CD4-positive, alpha-beta T cell (primary cell): ENCODE measurements at regions not wholly inside any gene's neighbourhood (a gene's known extent, or its start where the extent isn't known, plus 50 kb on each side); places are given as distances from the start of the nearest gene placed in this dataset.

ENCODE experiments used
- ATAC-seq: fragments of 200-7000 bp; cut with Tn5 transposase; one replicate; pipeline ENCODE4 v1.10.0; 2022; ENCODE audit warnings: mild to moderate bottlenecking; ENCODE audit not compliant: poor library complexity
- CTCF ChIA-PET: fragments of 350-600 bp; sonication (Branson Sonifier 250); formaldehyde crosslinking; loops from one replicate; lab custom pipeline; 2021; ENCODE audit warnings: antibody characterized with exemption, inconsistent platforms; lab: Charles Lee
- POLR2A ChIA-PET: fragments of 350-600 bp; sonication (Branson Sonifier 250); formaldehyde crosslinking; loops from one replicate; lab custom pipeline; 2021; ENCODE audit warnings: antibody characterized with exemption, inconsistent platforms; lab: Charles Lee
- DNase-seq, 14 experiments: peaks; one replicate each; pipeline ENCODE4 v3.0.0-alpha.2; 2013 to 2020; ENCODE audit warnings: mixed read lengths in 2 of 14
- H3K27ac ChIP-seq, 2 donors: one replicate each; pipeline versions ENCODE4 v1.5.1 to v1.7.0; 2013; ENCODE audit warnings: low read length in 2 of 2, low read depth in 1 of 2, mild to moderate bottlenecking in 1 of 2
- H3K27me3 ChIP-seq, 2 experiments: 1 replicate in 1 of 2; 2 replicates in 1 of 2; pipeline versions ENCODE4 v1.6.1 to v1.7.0; 2013; ENCODE audit warnings: low read length in 2 of 2, control low read depth in 1 of 2, mild to moderate bottlenecking in 1 of 2, moderate library complexity in 1 of 2; ENCODE audit not compliant: insufficient read depth in 2 of 2, control insufficient read depth in 1 of 2
- H3K36me3 ChIP-seq: one replicate; pipeline ENCODE4 v1.6.1; 2013; ENCODE audit warnings: low read length, control low read depth; ENCODE audit not compliant: insufficient read depth
- H3K4me1 ChIP-seq: one replicate; pipeline ENCODE4 v1.6.1; 2013; ENCODE audit warnings: low read length, control low read depth; ENCODE audit not compliant: insufficient read depth
- H3K4me3 ChIP-seq: one replicate; pipeline ENCODE4 v1.5.1; 2013; ENCODE audit warnings: mild to moderate bottlenecking, low read length, moderate library complexity
- H3K9me3 ChIP-seq, 2 experiments: 1 replicate in 1 of 2; 2 replicates in 1 of 2; pipeline versions ENCODE4 v1.6.1 to v1.7.0; 2013; ENCODE audit warnings: low read length in 2 of 2, mild to moderate bottlenecking in 2 of 2, control low read depth in 1 of 2, moderate library complexity in 1 of 2; ENCODE audit not compliant: control insufficient read depth in 1 of 2, insufficient read depth in 1 of 2
- H3K27ac Mint-ChIP-seq: one replicate; pipeline ENCODE4 v1.8.0; 2020; ENCODE audit warnings: mixed read lengths
- H3K27me3 Mint-ChIP-seq: one replicate; pipeline ENCODE4 v1.8.0; 2021; ENCODE audit warnings: mixed read lengths
- H3K36me3 Mint-ChIP-seq: one replicate; pipeline ENCODE4 v1.8.0; 2021; ENCODE audit warnings: low read depth, mixed read lengths
- H3K4me1 Mint-ChIP-seq: one replicate; pipeline ENCODE4 v1.8.0; 2021; ENCODE audit warnings: low read depth, mixed read lengths
- H3K4me3 Mint-ChIP-seq: one replicate; pipeline ENCODE4 v1.8.0; 2020; ENCODE audit warnings: mild to moderate bottlenecking, mixed read lengths
- H3K9me3 Mint-ChIP-seq: one replicate; pipeline ENCODE4 v1.8.0; 2020; ENCODE audit warnings: mixed read lengths
- intact Hi-C, 2 experiments: fragments of 100-400 bp; cut with DNase I in 1 of 2; cut with micrococcal nuclease in 1 of 2; formaldehyde crosslinking; loops; one replicate each; pipeline versions ENCODE4 v1.15.1 to v1.9.0; 2023 to 2025; cut with DNase I, micrococcal nuclease
- TF ChIP-seq, protein P1 (sequence below): fragments of 200-600 bp; IDR thresholded peaks from one replicate; pipeline ENCODE4 v1.8.0; 2022; ENCODE audit warnings: antibody characterized with exemption, mild to moderate bottlenecking

GRCh38 chr6:43900560-43900915 is 130.5 kb downstream of the VEGFA start:
- TF ChIP-seq, protein P1, sequence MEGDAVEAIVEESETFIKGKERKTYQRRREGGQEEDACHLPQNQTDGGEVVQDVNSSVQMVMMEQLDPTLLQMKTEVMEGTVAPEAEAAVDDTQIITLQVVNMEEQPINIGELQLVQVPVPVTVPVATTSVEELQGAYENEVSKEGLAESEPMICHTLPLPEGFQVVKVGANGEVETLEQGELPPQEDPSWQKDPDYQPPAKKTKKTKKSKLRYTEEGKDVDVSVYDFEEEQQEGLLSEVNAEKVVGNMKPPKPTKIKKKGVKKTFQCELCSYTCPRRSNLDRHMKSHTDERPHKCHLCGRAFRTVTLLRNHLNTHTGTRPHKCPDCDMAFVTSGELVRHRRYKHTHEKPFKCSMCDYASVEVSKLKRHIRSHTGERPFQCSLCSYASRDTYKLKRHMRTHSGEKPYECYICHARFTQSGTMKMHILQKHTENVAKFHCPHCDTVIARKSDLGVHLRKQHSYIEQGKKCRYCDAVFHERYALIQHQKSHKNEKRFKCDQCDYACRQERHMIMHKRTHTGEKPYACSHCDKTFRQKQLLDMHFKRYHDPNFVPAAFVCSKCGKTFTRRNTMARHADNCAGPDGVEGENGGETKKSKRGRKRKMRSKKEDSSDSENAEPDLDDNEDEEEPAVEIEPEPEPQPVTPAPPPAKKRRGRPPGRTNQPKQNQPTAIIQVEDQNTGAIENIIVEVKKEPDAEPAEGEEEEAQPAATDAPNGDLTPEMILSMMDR = no peak
- H3K4me3 ChIP-seq = no peak overlapping the region
- CTCF ChIA-PET = no interaction called here
- POLR2A ChIA-PET = no interaction called here
- no peaks in the 10 kb centered on the region for H3K36me3 Mint-ChIP-seq
- H3K9me3 ChIP-seq = no peaks in the 10 kb centered on the region
- intact Hi-C loops = no loop called here
- H3K27ac Mint-ChIP-seq = no peak overlapping the region
- H3K4me1 Mint-ChIP-seq = no peaks in the 10 kb centered on the region
- no peaks in the 10 kb centered on the region for H3K4me1 ChIP-seq
- no peaks in the 10 kb centered on the region for H3K27me3 Mint-ChIP-seq
- ATAC-seq (no peak), DNase-seq (no peak)
- H3K4me3 Mint-ChIP-seq = no peak overlapping the region
- no peak overlapping the region for H3K27ac ChIP-seq
- H3K27me3 ChIP-seq = no peaks in the 10 kb centered on the region
- peaks cover 3% of the 10 kb centered on the region for H3K9me3 Mint-ChIP-seq
- H3K36me3 ChIP-seq = no peaks in the 10 kb centered on the region

GRCh38 chr6:43899830-43900229 is 129.8 kb downstream of the VEGFA start:
- Histone ChIP-seq H3K27ac (no peak overlapping the region), H3K36me3 (no peaks in the 10 kb centered on the region), H3K9me3 (no peaks in the 10 kb centered on the region), H3K4me1 (no peaks in the 10 kb centered on the region), H3K27me3 (no peaks in the 10 kb centered on the region), H3K4me3 (no peak overlapping the region)
- Mint-ChIP-seq H3K9me3 (peaks cover 3% of the 10 kb centered on the region), H3K4me3 (no peak overlapping the region), H3K4me1 (no peaks in the 10 kb centered on the region), H3K36me3 (no peaks in the 10 kb centered on the region), H3K27ac (no peak overlapping the region), H3K27me3 (no peaks in the 10 kb centered on the region)
- TF ChIP-seq, protein P1 = no peak
- ChIA-PET POLR2A (no interaction called here), CTCF (no interaction called here)
- ATAC-seq (no peak), DNase-seq (no peak)
- intact Hi-C loops = no loop called here

GRCh38 chr6:43898358-43899131 is 128.5 kb downstream of the VEGFA start:
- Mint-ChIP-seq H3K9me3 (peaks cover 3% of the 10 kb centered on the region), H3K4me1 (no peaks in the 10 kb centered on the region)

More at GRCh38 chr6:43898358-43899131, 128.5 kb downstream of the VEGFA start:
- CTCF ChIA-PET = no interaction called here
- DNase-seq (no peak), ATAC-seq (no peak)
- POLR2A ChIA-PET = interaction anchor here (0.6 kb wide), 1 partner anchor 302 kb away, joined by 3 read pairs; no protein-coding TSS in a partner anchor
- no peaks in the 10 kb centered on the region for H3K36me3 ChIP-seq
- no peaks in the 10 kb centered on the region for H3K4me1 ChIP-seq
- Mint-ChIP-seq H3K27ac (no peak overlapping the region), H3K27me3 (no peaks in the 10 kb centered on the region), H3K4me3 (no peak overlapping the region), H3K36me3 (no peaks in the 10 kb centered on the region)
- TF ChIP-seq, protein P1 = no peak
- no peaks in the 10 kb centered on the region for H3K9me3 ChIP-seq
- no peak overlapping the region for H3K4me3 ChIP-seq
- H3K27me3 ChIP-seq = no peaks in the 10 kb centered on the region
- intact Hi-C loops = no loop called here
- H3K27ac ChIP-seq = no peak overlapping the region
